Spleen (tissue), 11 donors: ENCODE measurements at regions not wholly inside any gene's neighbourhood (a gene's known extent, or its start where the extent isn't known, plus 50 kb on each side); places are given as distances from the start of the nearest gene placed in this dataset.

Source experiments
- DNase-seq: peaks from one replicate; pipeline ENCODE4 v3.0.0-alpha.2; 2020
- H3K27ac ChIP-seq, 8 donors: fragments of 200-600 bp; sonication (generic) in 7 of 8; 1 replicate in 4 of 8; 2 replicates in 4 of 8; pipeline versions ENCODE4 v1.5.0 to v1.8.0; 2016 to 2021; ENCODE audit warnings: inconsistent platforms in 4 of 8, mild to moderate bottlenecking in 4 of 8, moderate library complexity in 1 of 8
- H3K27me3 ChIP-seq, 7 donors: fragments of 200-600 bp; sonication (generic) in 6 of 7; replicated peaks in 1 of 7; 1 replicate in 4 of 7; 2 replicates in 3 of 7; pipeline versions ENCODE4 v1.5.0 to v1.8.0; 2016 to 2021; ENCODE audit warnings: inconsistent platforms in 3 of 7, mild to moderate bottlenecking in 1 of 7
- H3K36me3 ChIP-seq, 6 donors: fragments of 200-600 bp; sonication (generic) in 5 of 6; 1 replicate in 4 of 6; 2 replicates in 2 of 6; pipeline versions ENCODE4 v1.5.0 to v1.8.0; 2016 to 2021; ENCODE audit warnings: inconsistent platforms in 2 of 6
- H3K4me1 ChIP-seq, 6 donors: fragments of 200-600 bp; sonication (generic) in 5 of 6; 1 replicate in 3 of 6; 2 replicates in 3 of 6; pipeline versions ENCODE4 v1.5.0 to v1.8.0; 2016 to 2021; ENCODE audit warnings: inconsistent platforms in 3 of 6
- H3K4me3 ChIP-seq, 8 donors: fragments of 200-600 bp; sonication (generic) in 7 of 8; 1 replicate in 4 of 8; 2 replicates in 4 of 8; pipeline versions ENCODE4 v1.5.0 to v1.8.0; 2016 to 2021; ENCODE audit warnings: inconsistent platforms in 4 of 8, mild to moderate bottlenecking in 4 of 8, moderate library complexity in 2 of 8
- H3K9me3 ChIP-seq, 8 donors: fragments of 200-600 bp; sonication (generic) in 7 of 8; 1 replicate in 4 of 8; 2 replicates in 4 of 8; pipeline versions ENCODE4 v1.5.0 to v1.8.0; 2016 to 2021; ENCODE audit warnings: inconsistent platforms in 4 of 8
- CTCF ChIP-seq, 11 experiments: fragments of 200-600 bp in 7 of 11; fragments of 450-650 bp in 4 of 11; sonication (generic) in 4 of 11; IDR thresholded peaks in 8 of 11; conservative IDR thresholded peaks in 3 of 11; 1 replicate in 7 of 11; 2 replicates in 4 of 11; pipeline versions ENCODE4 v1.4.0 to v1.8.0; 2016 to 2021; ENCODE audit warnings: antibody characterized with exemption in 11 of 11, inconsistent platforms in 4 of 11, mild to moderate bottlenecking in 1 of 11
- POLR2A ChIP-seq, 3 donors: fragments of 450-650 bp; IDR thresholded peaks; one replicate each; pipeline ENCODE4 v1.5.1; 2017; ENCODE audit warnings: antibody characterized with exemption in 3 of 3, mild to moderate bottlenecking in 1 of 3
- POLR2AphosphoS5 ChIP-seq, 3 donors: sonication (generic); formaldehyde crosslinking; IDR thresholded peaks; one replicate each; pipeline ENCODE4 v1.5.1; 2017; ENCODE audit warnings: antibody characterized with exemption in 3 of 3
- WGBS, 5 donors: extraction: QIAGEN DNeasy Blood & Tissue Kit in 3 of 5; methylation state at CpG; one replicate each; pipeline versions ENCODE4 v1.1.5 to v1.1.7; 2013 to 2018; 5-methylcytosine and 5-hydroxymethylcytosine counted together
- intact Hi-C: fragments of 100-400 bp; cut with DNase I; formaldehyde crosslinking; loops from one replicate; pipeline ENCODE4 v1.15.0; 2023; ENCODE audit warnings: low total_unique reads
- donor health status: healthy with polysubstance abuse.
- donor health status: DM: no; HTN: no; CAD: no; lungs with moderate emphysema.
- donor health status: DM: no; HTN: no; CAD: no.
- donor health status: Bipolar disorder and iron deficiency.
- donor health status: healthy.
- donor health status: DM: no; HTN: no; CAD: no.
- donor health status: DM: yes; HTN: yes; CAD: no.

GRCh38 chr1:181151378-181152326, 63.2 kb downstream of the IER5 start:
- Histone ChIP-seq H3K27ac (peak overlapping the region in 5 of 8 donors; percentile 64 to 80 (median 73)), H3K9me3 (no peaks in the 10 kb centered on the region), H3K4me3 (no peak overlapping the region), H3K36me3 (no peaks in the 10 kb centered on the region), H3K27me3 (no peaks in the 10 kb centered on the region), H3K4me1 (peaks cover 14 to 63% (median 48%) of the 10 kb centered on the region in 6 donors)
- TF ChIP-seq CTCF (IDR thresholded peaks at IDR 0.05 in 8 of 11, conservative IDR thresholded peaks at IDR 0.05 in 3 of 11) (no peak), POLR2A (IDR thresholded peaks at IDR 0.05) (no peak), POLR2AphosphoS5 (IDR thresholded peaks at IDR 0.05) (no peak)
- intact Hi-C loops = no loop called here
- WGBS, 5 donors = 65 to 68% (median 66%) methylated on average over 11 of the region's 11 CpGs
- no peak for DNase-seq

- peaks cover 14 to 63% (median 48%) of the 10 kb centered on the region in 6 donors for H3K4me1 ChIP-seq
- H3K36me3 ChIP-seq = no peaks in the 10 kb centered on the region
- 8 to 24% (median 15%) methylated on average over 13 to 16 of the region's 16 CpGs for WGBS, 5 donors
- peak overlapping the region in 1 of 8 donors; percentile 9 for H3K4me3 ChIP-seq
- H3K27ac ChIP-seq = peak overlapping the region; percentile 14 to 80 (median 68)
- DNase-seq = peak; percentile 91
- no peaks in the 10 kb centered on the region for H3K9me3 ChIP-seq
- TF ChIP-seq POLR2AphosphoS5 (IDR thresholded peaks at IDR 0.05) (peak; percentile 75 to 90 (median 81)), CTCF (IDR thresholded peaks at IDR 0.05 in 8 of 11, conservative IDR thresholded peaks at IDR 0.05 in 3 of 11) (peak in 10 of 11 experiments; percentile 12 to 66 (median 52)), POLR2A (IDR thresholded peaks at IDR 0.05) (peak in 1 of 3 donors; percentile 28)
- no peaks in the 10 kb centered on the region for H3K27me3 ChIP-seq
- intact Hi-C loops = no loop called here
These were observed 64.6 kb downstream of the IER5 start for GRCh38 chr1:181152892-181153633.

GRCh38 chr1:181153634-181153961, 65.1 kb downstream of the IER5 start:
- 83 to 88% (median 86%) methylated on average over 2 of the region's 2 CpGs for WGBS, 5 donors
- Histone ChIP-seq H3K4me1 (peaks cover 14 to 58% (median 49%) of the 10 kb centered on the region in 6 donors), H3K36me3 (no peaks in the 10 kb centered on the region), H3K9me3 (no peaks in the 10 kb centered on the region), H3K27me3 (no peaks in the 10 kb centered on the region), H3K27ac (peak overlapping the region; percentile 14 to 80 (median 68)), H3K4me3 (no peak overlapping the region)
- DNase-seq = no peak
- no peak for TF ChIP-seq POLR2A (IDR thresholded peaks at IDR 0.05)
- TF ChIP-seq CTCF (IDR thresholded peaks at IDR 0.05 in 8 of 11, conservative IDR thresholded peaks at IDR 0.05 in 3 of 11) = no peak
- no peak for TF ChIP-seq POLR2AphosphoS5 (IDR thresholded peaks at IDR 0.05)
- intact Hi-C loops = no loop called here

- peaks cover 6 to 57% (median 46%) of the 10 kb centered on the region in 6 donors for H3K4me1 ChIP-seq
- H3K36me3 ChIP-seq = no peaks in the 10 kb centered on the region
- H3K27ac ChIP-seq = no peak overlapping the region
- 76 to 82% (median 80%) methylated on average over 2 of the region's 2 CpGs for WGBS, 5 donors
- H3K4me3 ChIP-seq = no peak overlapping the region
- H3K9me3 ChIP-seq = no peaks in the 10 kb centered on the region
- no peaks in the 10 kb centered on the region for H3K27me3 ChIP-seq
- TF ChIP-seq POLR2A (IDR thresholded peaks at IDR 0.05) = no peak
- TF ChIP-seq POLR2AphosphoS5 (IDR thresholded peaks at IDR 0.05) = no peak
- no peak for TF ChIP-seq CTCF (IDR thresholded peaks at IDR 0.05 in 8 of 11, conservative IDR thresholded peaks at IDR 0.05 in 3 of 11)
- no peak for DNase-seq
- intact Hi-C loops = no loop called here
These were observed 66.8 kb downstream of the IER5 start for GRCh38 chr1:181155339-181155738.
